ENCODE measurements at regions not wholly inside any gene's neighbourhood (a gene's known extent, or its start where the extent isn't known, plus 50 kb on each side); places are given as distances from the start of the nearest gene placed in this dataset.
"Not testable (repeated sequence)": the region's sequence is repeated elsewhere in the genome, so short reads cannot be mapped to it uniquely, and the experiment has no call there.

DNA sequence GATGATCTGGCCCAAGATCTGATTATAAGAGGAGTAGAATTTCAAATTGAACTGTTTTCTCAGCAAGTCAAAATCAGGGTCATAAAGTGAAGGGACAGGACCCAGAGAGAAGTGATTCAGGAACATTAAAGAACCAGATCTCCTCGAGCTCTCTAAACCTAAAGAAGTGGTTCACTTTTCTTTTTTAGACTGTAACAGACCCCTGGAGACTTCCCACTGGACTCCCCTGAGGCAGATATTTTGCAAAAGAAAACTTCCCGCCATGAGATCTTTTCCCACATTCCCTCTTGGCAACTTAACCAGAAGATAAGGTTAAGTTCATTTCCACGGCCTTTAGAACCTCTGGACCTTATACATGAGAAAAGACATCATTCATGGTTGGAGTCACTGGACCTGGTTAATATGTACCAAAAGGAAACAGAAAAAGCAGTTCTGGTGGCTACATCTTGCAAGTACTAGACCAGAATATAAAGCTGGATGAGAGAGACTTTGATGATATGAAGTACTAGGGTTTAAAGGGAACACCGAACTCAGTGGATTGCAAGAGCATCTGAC is 1061.4 kb downstream of the MRPL39 start:
- no peak for DNase-seq (ENCODE audit: low read depth)

DNA sequence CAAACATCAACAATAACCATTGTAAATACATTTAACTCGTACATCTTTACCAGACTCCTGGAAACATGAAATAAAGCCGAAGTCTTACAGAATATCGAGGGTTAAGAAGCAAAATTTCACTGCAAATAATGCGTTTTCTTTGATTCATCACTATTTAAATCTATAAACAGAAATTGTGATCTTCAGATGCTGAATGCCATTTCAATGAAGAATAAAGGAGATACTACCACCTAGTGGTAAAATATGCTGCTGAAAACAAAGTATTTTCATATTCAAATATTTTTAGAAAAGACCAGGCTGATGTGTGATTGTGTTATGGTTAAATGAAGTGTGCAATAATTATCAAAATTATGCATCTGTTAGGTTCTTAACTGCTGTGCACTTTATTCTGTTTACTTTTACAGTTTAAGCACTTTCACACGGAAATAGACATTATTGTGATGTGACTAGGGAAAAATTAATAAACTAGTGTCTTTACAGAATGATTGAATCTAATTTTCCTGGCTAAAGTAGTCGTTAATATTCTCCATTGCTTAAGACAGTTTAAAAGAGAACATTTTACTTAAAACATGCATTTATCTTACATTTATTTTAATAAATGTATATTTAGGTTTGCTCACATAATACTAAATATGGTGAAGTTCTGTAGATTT is 1093.1 kb downstream of the MRPL39 start:
- no peak for DNase-seq (ENCODE audit: low read depth)

DNA sequence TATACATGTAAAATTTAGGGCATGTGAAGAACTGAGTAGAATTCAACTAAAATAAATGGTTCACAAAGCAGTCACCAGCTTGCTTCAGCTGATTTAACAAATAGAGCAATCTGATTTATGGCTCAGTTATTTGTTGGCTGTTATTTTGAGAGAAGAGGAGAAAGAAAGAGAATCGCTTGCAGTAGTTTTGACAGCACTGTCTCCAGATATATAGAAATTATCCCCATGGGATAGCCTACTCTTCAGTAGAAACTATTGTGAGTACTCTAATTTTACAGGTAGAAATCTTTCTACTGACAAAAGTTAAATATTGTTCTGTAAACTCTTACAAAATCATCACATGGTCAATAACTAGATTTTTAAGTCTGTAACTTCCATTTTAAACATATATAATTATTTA is 1098.2 kb downstream of the MRPL39 start:
- DNase-seq (ENCODE audit: low read depth), result no peak

DNA sequence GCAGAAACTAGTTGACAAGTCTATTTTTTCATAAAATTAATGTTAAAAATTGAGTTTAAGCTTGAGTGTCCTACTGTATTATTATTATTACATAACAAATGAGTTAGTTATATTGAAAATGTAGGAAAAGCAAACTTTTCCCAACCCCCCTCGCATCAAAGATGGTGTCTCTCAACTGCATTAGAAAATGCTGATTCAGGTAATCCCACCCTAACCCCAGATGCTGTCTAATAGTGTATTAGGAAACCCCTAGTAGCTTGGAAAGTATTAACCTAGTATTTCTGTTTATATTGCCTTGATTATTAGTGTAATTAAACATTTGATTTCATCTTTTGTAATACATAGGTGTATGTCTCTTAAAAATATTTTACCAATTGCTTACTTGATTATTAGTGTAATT is 1120.3 kb downstream of the MRPL39 start:
- no peak for DNase-seq (ENCODE audit: low read depth)

DNA sequence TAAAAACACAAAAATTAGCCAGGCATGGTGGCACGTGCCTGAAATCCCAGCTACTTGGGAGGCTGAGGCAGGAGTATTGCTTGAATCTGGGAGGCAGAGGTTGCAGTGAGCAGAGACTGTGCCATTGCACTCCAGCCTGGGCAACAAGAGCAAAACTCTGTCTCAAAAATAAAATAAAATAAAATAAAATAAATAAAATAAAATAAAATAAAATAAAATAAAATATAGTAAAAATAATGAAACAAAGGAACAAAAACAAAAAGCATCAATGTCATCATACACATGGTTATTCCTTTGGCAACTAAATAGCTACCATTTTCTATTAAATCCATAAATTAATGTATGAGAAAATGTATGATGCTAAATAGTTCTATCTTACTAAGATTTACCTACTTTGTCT is 1123.9 kb downstream of the MRPL39 start:
- DNase-seq (ENCODE audit: low read depth), result not testable (repeated sequence)

DNA sequence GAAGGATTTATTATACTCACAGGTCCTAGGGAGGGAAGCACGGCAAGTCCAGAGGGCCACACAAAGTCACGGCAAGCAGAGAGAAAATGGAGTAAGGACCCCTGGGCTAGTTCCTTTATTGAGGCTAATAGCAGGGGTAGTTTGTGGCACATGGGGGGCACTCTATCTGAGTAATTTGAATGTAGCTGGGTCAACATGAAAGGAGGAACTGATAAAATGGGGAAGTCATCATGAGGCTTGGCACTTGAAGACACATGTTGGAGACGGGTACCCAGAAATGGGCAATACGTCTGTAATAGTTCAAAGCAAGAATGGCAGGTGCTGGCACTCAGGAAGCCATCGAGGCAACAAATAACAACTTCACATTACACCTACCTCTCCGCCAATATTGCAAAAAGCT is 1136.4 kb downstream of the MRPL39 start:
- DNase-seq (ENCODE audit: low read depth), result no peak

DNA sequence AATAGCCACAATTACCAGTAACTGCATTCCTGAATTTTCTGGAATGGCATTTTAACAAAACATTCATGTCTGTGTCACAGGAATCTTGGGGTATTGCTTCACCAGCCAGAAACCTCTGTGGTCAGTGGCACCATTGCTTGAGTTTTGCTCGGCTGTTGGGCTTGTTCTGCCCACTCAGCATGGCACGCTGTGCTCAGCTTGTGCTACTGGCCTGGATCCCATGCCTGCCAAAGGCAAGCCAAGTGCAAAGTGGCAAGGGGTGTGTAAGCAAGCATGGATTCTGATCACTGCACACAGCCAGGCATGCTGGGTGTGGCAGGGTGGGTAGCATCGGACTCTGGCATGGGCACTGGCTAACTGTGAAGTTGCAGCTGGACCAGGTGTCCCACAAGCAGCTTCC is 1150.9 kb downstream of the MRPL39 start:
- DNase-seq (ENCODE audit: low read depth), result no peak

DNA sequence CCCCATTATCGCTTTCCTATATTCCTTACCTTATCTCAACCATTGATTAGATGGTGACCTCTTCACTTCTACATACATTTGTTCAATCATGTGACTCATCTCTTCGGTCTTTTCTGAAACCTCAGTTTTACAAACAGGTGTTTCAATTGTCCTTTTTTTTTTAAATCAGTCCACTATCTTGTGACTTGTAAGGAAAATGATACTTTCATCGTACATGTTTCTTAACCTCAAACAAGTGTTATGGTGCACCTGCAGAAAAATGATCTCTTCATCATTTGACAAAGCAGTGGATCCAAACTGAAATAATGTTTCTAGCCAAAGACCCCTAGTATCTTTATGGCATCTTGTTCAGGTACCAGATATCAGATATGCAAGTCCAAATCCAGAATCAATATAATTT is 1157.2 kb downstream of the MRPL39 start:
- DNase-seq (ENCODE audit: low read depth), result no peak

DNA sequence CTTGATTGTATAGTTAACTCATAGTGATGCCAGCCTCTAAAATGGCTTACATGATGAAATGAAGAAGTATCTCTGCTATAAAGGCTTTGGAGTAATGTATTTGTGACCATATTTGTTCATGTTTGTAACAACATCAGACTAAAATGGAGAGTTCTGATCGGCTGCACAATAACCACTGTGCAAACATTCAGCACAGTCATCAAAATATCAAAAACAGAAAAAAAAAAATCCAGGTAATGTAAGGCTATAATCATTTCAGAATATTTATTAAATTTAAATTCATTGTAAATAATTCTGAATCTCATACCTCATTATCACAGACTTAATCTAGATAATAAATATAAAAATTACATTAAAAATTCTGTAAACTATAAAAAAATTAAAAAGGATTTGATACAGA is 1161.8 kb downstream of the MRPL39 start:
- no peak for DNase-seq (ENCODE audit: low read depth)

DNA sequence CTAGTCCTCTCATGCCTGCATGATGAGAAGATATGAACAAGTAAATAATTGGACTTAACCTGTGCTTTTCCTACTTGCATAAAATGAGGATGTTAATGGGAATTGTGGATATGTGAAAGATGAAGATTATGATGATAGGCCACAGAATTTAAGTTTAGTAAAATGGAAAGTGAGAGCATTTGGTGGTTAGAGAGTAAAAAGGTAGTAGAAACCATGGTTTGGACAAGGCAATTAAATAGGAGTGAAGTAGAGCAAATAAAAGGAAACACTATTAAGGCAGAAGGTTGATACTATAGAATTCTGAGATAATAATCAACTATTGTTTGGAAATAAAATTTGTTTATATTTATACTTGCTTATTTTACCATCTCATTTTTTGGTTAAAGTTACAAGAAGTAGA is 1162.5 kb downstream of the MRPL39 start:
- DNase-seq (ENCODE audit: low read depth), result no peak

DNA sequence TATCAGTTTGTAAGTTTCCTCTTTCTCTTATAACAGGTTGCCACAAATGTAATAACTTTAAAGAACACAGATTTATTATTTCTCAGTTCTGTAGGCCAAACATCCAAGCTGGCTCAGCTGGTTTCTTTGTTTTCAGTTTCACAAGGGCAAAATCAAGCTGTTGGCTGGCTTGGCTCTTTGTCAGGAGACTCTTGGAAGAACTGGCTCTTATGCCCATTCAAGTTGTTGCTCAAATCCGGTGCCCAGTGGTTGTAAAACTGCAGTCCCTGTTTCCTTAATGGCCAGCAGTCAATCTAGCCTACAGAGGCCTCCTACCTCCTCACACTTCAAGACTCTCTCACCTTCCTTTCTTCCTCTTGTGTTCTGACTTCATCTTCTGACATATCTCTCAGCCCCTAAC is 1171.0 kb downstream of the MRPL39 start:
- DNase-seq (ENCODE audit: low read depth), result no peak

DNA sequence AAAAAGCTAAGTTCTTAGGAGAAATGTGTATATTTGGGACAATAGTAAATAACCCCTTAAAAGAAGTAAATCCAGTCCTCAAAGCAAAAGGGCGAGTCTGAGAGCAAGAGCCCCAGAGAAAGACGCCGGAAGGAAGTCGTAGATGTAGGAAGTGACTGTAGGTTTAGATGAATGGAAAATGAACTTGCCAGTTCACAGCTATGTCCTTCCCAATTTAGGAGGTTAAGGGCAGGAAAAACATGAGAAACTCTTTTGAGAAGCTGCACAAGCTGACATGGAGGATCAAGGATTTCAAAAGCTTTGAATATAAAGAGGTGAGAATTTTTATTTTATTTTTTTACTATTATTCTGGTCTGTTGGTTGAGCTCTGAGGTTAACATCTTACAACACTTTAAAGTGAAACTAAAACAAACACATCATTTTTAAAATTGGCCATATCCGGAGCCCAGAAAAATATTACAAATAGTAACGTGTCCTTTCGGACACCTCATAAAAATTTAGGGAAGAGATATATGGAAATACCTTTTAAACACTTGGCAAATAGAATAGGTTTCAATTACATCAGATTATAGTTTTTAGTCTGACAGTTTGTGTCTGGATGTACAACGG is 1178.6 kb downstream of the MRPL39 start:
- DNase-seq (ENCODE audit: low read depth), result peak; percentile 28

DNA sequence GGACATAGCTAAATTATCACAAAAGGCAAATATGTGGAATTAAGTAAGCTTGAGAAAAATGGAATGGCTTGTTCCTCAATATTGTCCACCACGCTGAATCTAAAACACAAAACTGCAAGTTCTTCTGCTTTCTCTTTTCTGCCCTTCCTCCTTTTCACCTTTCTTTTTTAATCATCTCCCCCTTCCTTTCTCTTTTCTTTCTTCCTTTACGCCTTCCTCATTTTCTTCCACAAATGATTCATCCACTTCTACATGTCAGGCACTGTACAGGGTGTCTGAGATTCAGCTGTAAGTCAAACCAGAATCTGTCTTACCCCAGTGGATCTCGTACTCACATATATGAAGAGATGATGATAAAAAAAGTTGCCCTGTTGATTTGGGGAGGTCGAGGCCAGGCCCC is 1182.5 kb downstream of the MRPL39 start:
- DNase-seq (ENCODE audit: low read depth), result no peak

DNA sequence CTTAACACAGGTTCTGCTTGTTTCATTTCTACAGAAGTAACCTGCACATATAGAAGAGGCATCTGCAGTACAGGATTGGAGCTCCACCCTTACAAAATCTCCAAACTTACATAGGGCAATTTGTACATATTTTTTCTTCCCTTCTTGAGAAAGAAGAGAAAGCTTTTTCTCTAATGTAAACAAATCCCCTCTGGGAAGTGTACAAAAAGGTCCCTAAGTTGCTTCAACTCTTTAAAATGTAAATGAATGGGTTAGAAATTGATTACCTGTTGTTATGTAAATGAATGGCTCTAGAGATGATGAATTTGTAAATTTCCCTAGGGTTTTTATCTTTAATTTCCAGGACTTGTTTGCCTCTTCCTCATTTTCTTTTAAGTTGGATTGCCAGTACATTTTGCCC is 1183.7 kb downstream of the MRPL39 start:
- no peak for DNase-seq (ENCODE audit: low read depth)

DNA sequence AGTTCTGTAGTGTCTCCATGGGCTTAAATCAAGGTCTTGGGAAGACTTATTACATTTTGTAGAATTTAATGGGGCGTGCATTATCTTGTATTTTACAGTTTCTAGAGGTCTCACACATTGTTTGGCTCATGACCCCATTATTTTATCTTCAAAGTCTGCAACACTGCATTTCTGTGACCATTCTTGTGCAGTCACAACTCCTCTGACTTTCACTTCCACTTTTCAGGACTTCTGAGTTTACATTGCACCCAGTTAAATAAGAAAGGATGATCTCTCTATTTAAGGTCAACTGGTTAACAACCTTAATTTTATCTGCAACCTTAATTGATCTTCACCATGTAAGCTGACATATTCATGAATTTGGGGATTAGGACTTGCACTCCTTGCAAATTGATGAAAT is 1186.6 kb downstream of the MRPL39 start:
- DNase-seq (ENCODE audit: low read depth), result no peak

DNA sequence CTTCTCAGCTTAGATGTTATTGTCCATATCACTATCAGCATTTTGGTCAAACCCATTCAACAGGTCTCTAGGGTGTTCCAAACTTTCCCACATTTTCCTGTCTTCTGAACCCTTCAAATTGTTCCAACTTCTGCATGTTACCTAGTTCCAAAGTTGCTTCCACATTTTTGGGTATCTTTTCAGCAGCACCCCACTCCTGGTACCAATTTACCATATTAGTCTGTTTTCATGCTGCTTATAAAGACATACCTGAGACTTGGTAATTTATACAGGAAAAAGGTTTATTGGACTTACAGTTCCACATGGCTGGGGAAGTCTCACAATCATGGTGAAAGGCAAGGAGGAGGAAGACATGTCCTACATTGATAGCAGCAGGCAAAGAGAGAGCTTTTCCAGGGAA is 1187.6 kb downstream of the MRPL39 start:
- DNase-seq (ENCODE audit: low read depth), result not testable (repeated sequence)

DNA sequence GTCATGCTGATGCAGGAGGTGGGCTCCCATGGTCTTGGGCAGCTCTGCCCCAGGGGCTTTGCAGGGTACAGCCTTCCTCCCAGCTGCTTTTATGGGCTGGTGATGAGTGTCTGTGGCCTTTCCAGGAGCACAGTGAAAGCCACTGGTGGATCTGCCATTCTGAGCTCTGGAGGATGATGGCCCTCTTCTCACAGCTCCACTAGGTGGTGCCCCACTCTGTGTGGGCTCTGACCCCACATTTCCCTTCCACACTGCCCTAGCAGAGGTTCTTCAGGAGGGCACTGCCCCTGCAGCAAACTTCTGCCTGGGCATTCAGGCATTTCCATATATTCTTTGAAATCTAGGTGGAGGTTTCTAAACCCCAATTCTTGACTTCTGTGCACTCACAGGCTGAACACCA is 1188.6 kb downstream of the MRPL39 start:
- no peak for DNase-seq (ENCODE audit: low read depth)

DNA sequence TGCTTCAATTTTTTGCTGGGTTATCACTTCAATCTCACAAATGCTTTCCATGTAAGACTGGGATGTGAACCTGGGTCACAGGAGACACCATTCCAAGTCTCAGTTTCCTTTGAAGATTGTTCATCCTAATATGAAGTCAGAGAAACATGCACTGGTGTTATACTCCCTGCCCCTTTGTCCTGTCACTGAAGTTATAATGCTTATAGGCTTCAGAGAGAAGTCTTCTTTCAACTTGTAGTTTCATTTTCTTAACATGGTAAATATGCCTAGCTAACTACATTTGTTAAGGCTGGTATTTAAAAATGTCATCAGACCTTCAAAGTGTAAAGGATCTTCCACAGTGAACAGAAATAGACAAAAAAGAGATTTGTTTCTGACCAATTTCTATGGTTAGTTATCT is 1195.9 kb downstream of the MRPL39 start:
- DNase-seq (ENCODE audit: low read depth), result no peak

DNA sequence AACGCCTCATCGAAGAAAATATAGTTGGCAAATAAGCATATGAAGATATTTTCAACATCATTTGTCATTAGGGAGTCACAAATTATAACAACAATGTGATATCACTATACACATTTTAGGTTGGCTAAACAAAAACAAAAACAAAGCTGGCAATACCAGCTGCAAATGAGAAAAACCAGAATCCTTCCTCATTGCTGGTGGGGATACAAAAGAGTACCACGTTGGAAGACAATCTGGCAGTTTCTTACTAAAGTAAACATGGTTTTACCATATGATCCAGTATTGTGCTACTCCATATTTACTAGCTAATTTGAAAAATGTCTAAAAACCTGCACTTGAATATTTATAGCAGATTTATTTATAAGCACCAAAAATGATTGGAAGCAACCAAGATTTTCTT is 1204.1 kb downstream of the MRPL39 start:
- no peak for DNase-seq (ENCODE audit: low read depth)

DNA sequence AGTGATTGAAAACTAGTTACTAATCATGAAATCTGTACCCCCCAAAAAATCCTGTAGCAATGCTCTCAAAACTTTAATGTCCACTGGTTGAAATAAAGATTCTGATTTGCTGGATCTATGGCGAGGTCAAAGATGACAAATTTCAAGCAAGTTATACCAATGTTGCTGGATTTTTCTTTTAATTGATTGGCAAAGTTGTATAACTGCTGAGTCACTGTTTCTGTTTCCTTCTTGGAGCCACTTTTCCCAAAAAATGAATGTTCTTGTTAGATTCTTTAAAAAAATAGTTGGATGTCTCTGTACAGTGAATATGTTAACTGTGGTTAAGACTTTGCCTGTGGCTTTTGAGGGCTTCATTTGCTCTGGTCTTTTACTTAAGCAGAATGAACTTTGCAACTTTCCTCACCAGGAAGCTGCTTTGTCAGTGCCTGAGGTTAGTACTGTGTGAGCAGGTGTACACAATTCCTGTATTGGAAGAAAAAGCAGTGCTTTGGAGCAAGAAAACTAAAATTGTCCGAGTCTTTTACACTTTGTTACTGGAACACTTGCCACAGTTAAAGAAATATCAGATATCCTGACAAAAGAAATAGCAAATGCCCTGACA is 1211.9 kb downstream of the MRPL39 start:
- no peak for DNase-seq (ENCODE audit: low read depth)

DNA sequence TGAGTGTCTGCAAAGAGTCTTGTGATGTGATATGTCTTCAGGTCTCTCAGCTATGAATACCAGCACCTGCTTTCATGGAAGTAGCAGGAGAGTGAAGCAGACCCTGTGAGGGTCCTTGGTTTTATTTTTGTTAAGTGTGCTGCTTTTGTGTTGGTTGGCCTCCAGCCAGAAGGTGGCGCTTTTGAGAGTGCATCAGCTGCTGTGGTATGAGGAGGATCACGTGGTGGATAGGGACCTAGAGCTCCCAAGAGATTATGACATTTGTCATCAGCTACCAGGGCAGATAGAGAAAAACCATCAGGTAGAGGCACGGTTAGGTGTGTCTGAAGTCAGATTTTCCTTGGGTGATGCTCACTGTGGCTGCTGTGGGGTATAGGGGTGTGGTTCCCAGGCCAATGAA is 1232.1 kb downstream of the MRPL39 start:
- no peak for DNase-seq (ENCODE audit: low read depth)

DNA sequence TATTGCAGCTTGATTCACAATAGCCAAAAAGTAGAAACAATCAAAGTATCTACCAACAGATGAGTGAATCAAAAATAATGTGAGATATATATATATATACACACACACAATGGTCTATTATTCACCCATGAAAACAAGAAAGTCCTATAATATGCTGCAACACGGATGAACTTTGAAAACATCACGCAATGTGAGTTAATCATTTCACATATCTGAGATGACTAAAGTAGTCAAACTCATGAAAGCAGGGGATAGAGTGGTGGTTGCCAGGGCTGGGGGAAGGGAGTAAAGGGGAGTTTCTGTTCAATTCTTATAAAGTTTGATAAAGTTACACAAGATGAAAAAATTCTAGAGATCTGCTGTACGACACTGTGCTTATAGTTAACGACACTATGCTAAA is 1234.8 kb downstream of the MRPL39 start:
- DNase-seq (ENCODE audit: low read depth), result no peak

DNA sequence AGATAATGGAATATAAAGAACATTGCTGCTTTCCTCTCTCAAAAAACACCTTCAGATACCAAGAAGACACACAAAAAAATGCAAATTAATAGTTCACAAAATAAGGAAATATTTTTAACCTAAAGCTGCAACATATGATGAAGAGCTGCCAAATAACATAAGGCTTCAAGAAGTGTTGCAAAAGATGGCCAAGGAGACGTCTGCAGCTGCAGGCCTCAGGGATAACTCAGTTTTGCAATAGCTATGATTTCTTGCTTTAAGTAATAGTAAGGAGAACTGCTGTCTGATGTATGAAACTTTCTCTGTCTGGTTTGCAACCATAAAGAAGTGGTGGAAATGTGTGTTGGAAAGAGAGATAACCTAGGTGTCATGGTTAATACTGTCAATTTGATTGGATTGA is 1237.5 kb downstream of the MRPL39 start:
- no peak for DNase-seq (ENCODE audit: low read depth)
